H1 (cell line): ENCODE measurements at regions not wholly inside any gene's neighbourhood (a gene's known extent, or its start where the extent isn't known, plus 50 kb on each side); places are given as distances from the start of the nearest gene placed in this dataset.

Source experiments
- CBX5 ChIP-seq: fragments of 300-800, 300-1000 bp; sonication (generic); IDR thresholded peaks from 2 replicates; pipeline ENCODE4 v1.7.1; 2016; ENCODE audit warnings: antibody characterized with exemption, low read length, low read depth
- CHD7 ChIP-seq: fragments of 300-600 bp; sonication (generic); IDR thresholded peaks from 2 replicates; pipeline ENCODE4 v1.7.1; 2012; ENCODE audit warnings: low read length, moderate library complexity, mild to moderate bottlenecking, inconsistent platforms; ENCODE audit not compliant: insufficient replicate concordance
- HDAC2 ChIP-seq, 2 experiments: fragments of 300-600 bp in 1 of 2; sonication (generic) in 1 of 2; IDR thresholded peaks; 2 replicates each; pipeline ENCODE4 v1.6.1; 2011 to 2012; ENCODE audit warnings: low read depth in 2 of 2, low read length in 2 of 2, mild to moderate bottlenecking in 2 of 2, moderate library complexity in 2 of 2, borderline replicate concordance in 1 of 2, inconsistent platforms in 1 of 2
- KDM1A ChIP-seq: fragments of 200-600, 300-600 bp; sonication (generic); IDR thresholded peaks from 2 replicates; pipeline ENCODE4 v1.7.1; 2016; ENCODE audit warnings: mild to moderate bottlenecking, low read length, borderline replicate concordance
- NANOG ChIP-seq: IDR thresholded peaks from 2 replicates; pipeline ENCODE4 v1.6.1; 2011; ENCODE audit warnings: low read length, low read depth, mild to moderate bottlenecking, inconsistent platforms; ENCODE audit not compliant: insufficient read depth, poor library complexity, severe bottlenecking
- NRF1 ChIP-seq: IDR thresholded peaks from 2 replicates; pipeline ENCODE4 v1.6.1; 2011; ENCODE audit warnings: mild to moderate bottlenecking, low read depth, low read length, improper control_type of control experiment
- POU5F1 ChIP-seq: IDR thresholded peaks from 2 replicates; pipeline ENCODE4 v1.6.1; 2011; ENCODE audit warnings: low read depth, mild to moderate bottlenecking, low read length, moderate library complexity
- SP2 ChIP-seq: IDR thresholded peaks from 2 replicates; pipeline ENCODE4 v1.6.1; 2012; ENCODE audit warnings: mild to moderate bottlenecking, low read length, inconsistent platforms
- TBP ChIP-seq: IDR thresholded peaks from 2 replicates; pipeline ENCODE4 v1.6.1; 2011; ENCODE audit warnings: low read depth, low read length, improper control_type of control experiment
- TCF12 ChIP-seq: IDR thresholded peaks from 2 replicates; pipeline ENCODE4 v1.6.1; 2011; ENCODE audit warnings: low read depth, mild to moderate bottlenecking, low read length

- TF ChIP-seq CHD7 (peak; percentile 78), NRF1 (no peak), HDAC2 (IDR thresholded peaks at IDR 0.05; ENCODE audit: borderline replicate concordance in 1 of 2, low read depth in 2 of 2, low read length in 2 of 2) (0 out of 4 replicates have a peak, but pooled peaks of 1 of the 2 experiments have one; percentile 27), KDM1A (no peak; the same call in 1 of the 2 replicates), TBP (peak; percentile 48; the same call in 1 of the 2 replicates), SP2 (no peak), TCF12 (peak; percentile 78; the same call in 1 of the 2 replicates), NANOG (peak; percentile 31), CBX5 (no peak), POU5F1 (0 out of 2 replicates have a peak, but pooled peaks have one; percentile 6)
Observed at GRCh38 chr12:32016680-32017482, 57.7 kb downstream of the RESF1 start (continued).
